ENCODE measurements at regions not wholly inside any gene's neighbourhood (a gene's known extent, or its start where the extent isn't known, plus 50 kb on each side); places are given as distances from the start of the nearest gene placed in this dataset.

GRCh38 chr10:131810036-131810804, 90.6 kb upstream of the PPP2R2D start:
- TF ChIP-seq CTCF (IDR thresholded peaks at IDR 0.05; ENCODE audit: low read depth, low read length) (no peak), POLR2A (IDR thresholded peaks at IDR 0.05; ENCODE audit: extremely low read depth, insufficient read length) (no peak), MYC (IDR thresholded peaks at IDR 0.05; ENCODE audit: low read depth, low read length) (no peak)
- TF ChIP-seq, protein P1, sequence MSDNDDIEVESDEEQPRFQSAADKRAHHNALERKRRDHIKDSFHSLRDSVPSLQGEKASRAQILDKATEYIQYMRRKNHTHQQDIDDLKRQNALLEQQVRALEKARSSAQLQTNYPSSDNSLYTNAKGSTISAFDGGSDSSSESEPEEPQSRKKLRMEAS (IDR thresholded peaks at IDR 0.05; ENCODE audit: low read depth, low read length), result no peak

All from NB4 (cell line).